ENCODE measurements at regions not wholly inside any gene's neighbourhood (a gene's known extent, or its start where the extent isn't known, plus 50 kb on each side); places are given as distances from the start of the nearest gene placed in this dataset.
A peak's percentile ranks its signal among the peaks of the same experiment; 100 is the strongest.

DNA sequence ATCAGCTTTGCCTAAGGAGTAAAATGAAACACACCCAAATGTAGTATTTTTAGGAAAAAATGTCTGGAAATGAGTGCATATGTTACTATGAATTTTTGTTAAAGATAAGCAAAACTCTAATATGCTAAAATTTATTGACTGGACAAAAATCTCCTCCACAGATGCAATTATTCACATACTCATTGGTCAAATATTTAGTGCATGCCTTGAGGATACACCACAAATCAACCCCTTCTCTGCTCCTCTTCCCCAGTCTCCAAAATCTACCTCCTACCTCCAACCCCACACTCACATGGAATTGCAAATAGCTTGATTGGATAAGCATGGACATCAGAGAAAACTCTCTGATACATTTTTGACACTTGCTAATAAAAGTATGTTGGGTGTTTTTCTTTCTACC lies 95.6 kb upstream of the CDC42EP3 start:
- ATAC-seq = no peak
- Histone ChIP-seq H3K9me3 (peaks cover 7% of the 10 kb centered on the region; the same call in 1 of the 3 replicates), H3K4me1 (peaks cover 66% of the 10 kb centered on the region), H3K4me3 (no peak overlapping the region), H3K4me2 (peak overlapping the region; percentile 71), H3K27ac (peak overlapping the region; percentile 86 to 92)
- FAIRE-seq = no peak
- ChIA-PET CTCF (interaction anchor here (0.5 to 1.9 kb wide), 4 partner anchors 11 to 352 kb away, joined by 3 to 6 read pairs (median 4); no protein-coding TSS in a partner anchor), POLR2A (interaction anchor here (1.7 kb wide), 1 partner anchor 95 kb away, joined by 8 read pairs; no protein-coding TSS in a partner anchor)
- TF ChIP-seq HDAC2 (IDR thresholded peaks at IDR 0.05) (no peak), EP300 (IDR thresholded peaks at IDR 0.05) (no peak), JUNB (IDR thresholded peaks at IDR 0.05) (no peak), CEBPB (IDR thresholded peaks at IDR 0.05) (no peak), BHLHE40 (IDR thresholded peaks at IDR 0.05; ENCODE audit: low read depth, low read length) (no peak), POLR2A (IDR thresholded peaks at IDR 0.05; ENCODE audit: low read length) (no peak), CHD2 (IDR thresholded peaks at IDR 0.05; ENCODE audit: low read length, partially characterized antibody) (no peak), EHF (CRISPR knock-in tag; IDR thresholded peaks at IDR 0.05) (no peak)
- TF ChIP-seq, protein P1, sequence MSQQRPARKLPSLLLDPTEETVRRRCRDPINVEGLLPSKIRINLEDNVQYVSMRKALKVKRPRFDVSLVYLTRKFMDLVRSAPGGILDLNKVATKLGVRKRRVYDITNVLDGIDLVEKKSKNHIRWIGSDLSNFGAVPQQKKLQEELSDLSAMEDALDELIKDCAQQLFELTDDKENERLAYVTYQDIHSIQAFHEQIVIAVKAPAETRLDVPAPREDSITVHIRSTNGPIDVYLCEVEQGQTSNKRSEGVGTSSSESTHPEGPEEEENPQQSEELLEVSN (IDR thresholded peaks at IDR 0.05; ENCODE audit: borderline replicate concordance, low read depth) = no peak
- TF ChIP-seq, protein P2, sequence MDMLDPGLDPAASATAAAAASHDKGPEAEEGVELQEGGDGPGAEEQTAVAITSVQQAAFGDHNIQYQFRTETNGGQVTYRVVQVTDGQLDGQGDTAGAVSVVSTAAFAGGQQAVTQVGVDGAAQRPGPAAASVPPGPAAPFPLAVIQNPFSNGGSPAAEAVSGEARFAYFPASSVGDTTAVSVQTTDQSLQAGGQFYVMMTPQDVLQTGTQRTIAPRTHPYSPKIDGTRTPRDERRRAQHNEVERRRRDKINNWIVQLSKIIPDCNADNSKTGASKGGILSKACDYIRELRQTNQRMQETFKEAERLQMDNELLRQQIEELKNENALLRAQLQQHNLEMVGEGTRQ (IDR thresholded peaks at IDR 0.05) = no peak
- no peak for DNase-seq (ENCODE audit: low read depth in 1 of 2, low spot score in 1 of 2)

DNA sequence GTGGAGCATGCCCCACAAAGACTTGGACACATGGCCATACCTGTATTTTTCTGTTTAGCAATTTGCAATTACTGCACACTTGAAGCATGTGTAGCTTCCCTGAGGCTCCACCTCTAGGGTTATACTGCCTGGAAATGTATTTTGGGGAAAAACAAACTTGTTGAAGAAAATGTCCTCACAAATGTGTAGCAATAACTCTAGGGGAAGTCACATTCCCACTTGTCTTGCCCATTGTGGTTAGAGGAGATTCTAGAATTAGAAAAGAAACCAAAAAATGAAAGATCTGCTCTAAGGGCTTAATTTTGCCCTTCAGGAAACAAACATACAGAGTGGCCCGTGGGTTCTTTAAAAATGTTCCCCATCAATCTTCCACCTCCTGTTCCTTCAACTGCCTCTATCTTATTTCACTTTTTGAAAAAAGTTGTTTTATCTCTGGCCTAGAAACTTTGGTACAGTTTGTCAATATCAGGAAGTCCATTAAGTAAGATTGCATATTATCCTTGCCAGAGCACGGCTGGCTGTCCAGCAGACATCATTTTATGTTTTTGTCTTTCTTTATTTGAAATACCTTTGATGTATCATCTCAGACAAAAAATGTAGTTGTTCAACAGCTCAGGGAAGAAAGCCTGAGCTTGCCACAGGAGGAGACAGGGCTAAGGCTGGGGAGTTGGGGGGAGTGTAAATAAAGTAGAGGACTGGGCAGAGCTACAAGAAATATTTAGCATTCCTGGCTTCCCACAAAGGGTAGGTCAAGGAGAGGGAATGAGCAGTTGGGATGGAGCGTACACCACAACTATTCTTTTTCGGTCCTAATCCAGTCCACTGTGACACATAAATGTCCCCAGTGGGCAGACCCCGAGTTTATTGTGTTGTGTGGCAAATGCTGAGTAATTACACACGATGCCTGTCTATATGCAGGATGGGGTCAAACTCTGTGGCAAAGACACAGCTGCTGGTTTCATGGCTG lies 96.8 kb upstream of the CDC42EP3 start:
- Histone ChIP-seq H3K9me3 (peaks cover 7% of the 10 kb centered on the region; the same call in 1 of the 3 replicates), H3K4me2 (peak overlapping the region; percentile 71), H3K4me1 (peaks cover 71% of the 10 kb centered on the region), H3K4me3 (no peak overlapping the region), H3K27ac (peak overlapping the region; percentile 86 to 92)
- ChIA-PET POLR2A (interaction anchor here (0.6 to 1.3 kb wide), 10 partner anchors 9 to 353 kb away, joined by 3 to 15 read pairs (median 3); partner anchors contain the start of gene CDC42EP3), CTCF (interaction anchor here (0.9 to 1.5 kb wide), 5 partner anchors 9 to 354 kb away, joined by 3 to 5 read pairs (median 3); no protein-coding TSS in a partner anchor)
- 1% methylated on average over 6 of the region's 6 CpGs for WGBS (ENCODE audit: missing lambda C conversion rate)
- peak; percentile 53 to 87 for DNase-seq (ENCODE audit: low read depth in 1 of 2, low spot score in 1 of 2)
- no peak for FAIRE-seq
- ATAC-seq = peak; percentile 80 to 95
- no peak for TF ChIP-seq HOXA7 (CRISPR knock-in tag; IDR thresholded peaks at IDR 0.05)
- peak; percentile 40 to 66 for TF ChIP-seq RAD21 (conservative IDR thresholded peaks at IDR 0.05 in 1 of 2, IDR thresholded peaks at IDR 0.05 in 1 of 2)
- peak; percentile 70 for TF ChIP-seq JUNB (IDR thresholded peaks at IDR 0.05)
- TF ChIP-seq, protein P3, sequence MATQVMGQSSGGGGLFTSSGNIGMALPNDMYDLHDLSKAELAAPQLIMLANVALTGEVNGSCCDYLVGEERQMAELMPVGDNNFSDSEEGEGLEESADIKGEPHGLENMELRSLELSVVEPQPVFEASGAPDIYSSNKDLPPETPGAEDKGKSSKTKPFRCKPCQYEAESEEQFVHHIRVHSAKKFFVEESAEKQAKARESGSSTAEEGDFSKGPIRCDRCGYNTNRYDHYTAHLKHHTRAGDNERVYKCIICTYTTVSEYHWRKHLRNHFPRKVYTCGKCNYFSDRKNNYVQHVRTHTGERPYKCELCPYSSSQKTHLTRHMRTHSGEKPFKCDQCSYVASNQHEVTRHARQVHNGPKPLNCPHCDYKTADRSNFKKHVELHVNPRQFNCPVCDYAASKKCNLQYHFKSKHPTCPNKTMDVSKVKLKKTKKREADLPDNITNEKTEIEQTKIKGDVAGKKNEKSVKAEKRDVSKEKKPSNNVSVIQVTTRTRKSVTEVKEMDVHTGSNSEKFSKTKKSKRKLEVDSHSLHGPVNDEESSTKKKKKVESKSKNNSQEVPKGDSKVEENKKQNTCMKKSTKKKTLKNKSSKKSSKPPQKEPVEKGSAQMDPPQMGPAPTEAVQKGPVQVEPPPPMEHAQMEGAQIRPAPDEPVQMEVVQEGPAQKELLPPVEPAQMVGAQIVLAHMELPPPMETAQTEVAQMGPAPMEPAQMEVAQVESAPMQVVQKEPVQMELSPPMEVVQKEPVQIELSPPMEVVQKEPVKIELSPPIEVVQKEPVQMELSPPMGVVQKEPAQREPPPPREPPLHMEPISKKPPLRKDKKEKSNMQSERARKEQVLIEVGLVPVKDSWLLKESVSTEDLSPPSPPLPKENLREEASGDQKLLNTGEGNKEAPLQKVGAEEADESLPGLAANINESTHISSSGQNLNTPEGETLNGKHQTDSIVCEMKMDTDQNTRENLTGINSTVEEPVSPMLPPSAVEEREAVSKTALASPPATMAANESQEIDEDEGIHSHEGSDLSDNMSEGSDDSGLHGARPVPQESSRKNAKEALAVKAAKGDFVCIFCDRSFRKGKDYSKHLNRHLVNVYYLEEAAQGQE (IDR thresholded peaks at IDR 0.05) = no peak
- no peak for TF ChIP-seq MAZ (IDR thresholded peaks at IDR 0.05; ENCODE audit: borderline replicate concordance, low read depth, low read length)
- no peak for TF ChIP-seq EHMT2 (IDR thresholded peaks at IDR 0.05; ENCODE audit: low read depth)
- peak; percentile 45 to 80; a peak in 3 of 5 replicates for TF ChIP-seq JUN (IDR thresholded peaks at IDR 0.05)
- peak; percentile 29 to 59; a peak in 1 of 4 replicates for TF ChIP-seq CEBPB (IDR thresholded peaks at IDR 0.05)
- no peak for TF ChIP-seq RFX5 (IDR thresholded peaks at IDR 0.05)
- no peak for TF ChIP-seq ZFP36 (IDR thresholded peaks at IDR 0.05; ENCODE audit: borderline replicate concordance, partially characterized antibody)
- no peak for TF ChIP-seq FOXS1 (CRISPR knock-in tag; IDR thresholded peaks at IDR 0.05)
- TF ChIP-seq, protein P4, sequence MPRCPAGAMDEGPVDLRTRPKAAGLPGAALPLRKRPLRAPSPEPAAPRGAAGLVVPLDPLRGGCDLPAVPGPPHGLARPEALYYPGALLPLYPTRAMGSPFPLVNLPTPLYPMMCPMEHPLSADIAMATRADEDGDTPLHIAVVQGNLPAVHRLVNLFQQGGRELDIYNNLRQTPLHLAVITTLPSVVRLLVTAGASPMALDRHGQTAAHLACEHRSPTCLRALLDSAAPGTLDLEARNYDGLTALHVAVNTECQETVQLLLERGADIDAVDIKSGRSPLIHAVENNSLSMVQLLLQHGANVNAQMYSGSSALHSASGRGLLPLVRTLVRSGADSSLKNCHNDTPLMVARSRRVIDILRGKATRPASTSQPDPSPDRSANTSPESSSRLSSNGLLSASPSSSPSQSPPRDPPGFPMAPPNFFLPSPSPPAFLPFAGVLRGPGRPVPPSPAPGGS (IDR thresholded peaks at IDR 0.05) = peak; percentile 75; the same call in 2 of the 3 replicates
- TF ChIP-seq ESRRA (IDR thresholded peaks at IDR 0.05; ENCODE audit: borderline replicate concordance, low read length) = peak; percentile 71; the same call in 1 of the 2 replicates
- TF ChIP-seq FOSL2 (IDR thresholded peaks at IDR 0.05) = no peak
- TF ChIP-seq FOSL2 (CRISPR knock-in tag; IDR thresholded peaks at IDR 0.05) = no peak; the same call in 1 of the 2 replicates
- no peak for TF ChIP-seq MAFK (IDR thresholded peaks at IDR 0.05; ENCODE audit: partially characterized antibody)
- peak; percentile 52 for TF ChIP-seq SMC3 (IDR thresholded peaks at IDR 0.05)
- TF ChIP-seq, protein P5, sequence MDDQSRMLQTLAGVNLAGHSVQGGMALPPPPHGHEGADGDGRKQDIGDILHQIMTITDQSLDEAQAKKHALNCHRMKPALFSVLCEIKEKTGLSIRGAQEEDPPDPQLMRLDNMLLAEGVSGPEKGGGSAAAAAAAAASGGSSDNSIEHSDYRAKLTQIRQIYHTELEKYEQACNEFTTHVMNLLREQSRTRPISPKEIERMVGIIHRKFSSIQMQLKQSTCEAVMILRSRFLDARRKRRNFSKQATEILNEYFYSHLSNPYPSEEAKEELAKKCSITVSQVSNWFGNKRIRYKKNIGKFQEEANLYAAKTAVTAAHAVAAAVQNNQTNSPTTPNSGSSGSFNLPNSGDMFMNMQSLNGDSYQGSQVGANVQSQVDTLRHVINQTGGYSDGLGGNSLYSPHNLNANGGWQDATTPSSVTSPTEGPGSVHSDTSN (IDR thresholded peaks at IDR 0.05) = no peak
- TF ChIP-seq TP53 (CRISPR knock-in tag; IDR thresholded peaks at IDR 0.05) = no peak
- TF ChIP-seq RARB (CRISPR knock-in tag; IDR thresholded peaks at IDR 0.05) = no peak
- no peak for TF ChIP-seq NFE2L2 (conservative IDR thresholded peaks at IDR 0.05; ENCODE audit: low read length)

Data from A549 (cell line).